SW 1271 (cell line): ENCODE measurements at regions not wholly inside any gene's neighbourhood (a gene's known extent, or its start where the extent isn't known, plus 50 kb on each side); places are given as distances from the start of the nearest gene placed in this dataset.
"Not testable (repeated sequence)": the region's sequence is repeated elsewhere in the genome, so short reads cannot be mapped to it uniquely, and the experiment has no call there.

Experiments
- DNase-seq, 2 experiments: peaks; one replicate each; lab custom pipeline; 2025; lab: John Stamatoyannopoulos, UW

- DNase-seq: no peak
Measured at GRCh38 chr17:31798205-31798724, 60.8 kb downstream of the COPRS start.

- DNase-seq: not testable (repeated sequence)
Measured at GRCh38 chr17:31795941-31796340, 63.1 kb downstream of the COPRS start.

GRCh38 chr17:31794111-31794510 lies 64.9 kb downstream of the COPRS start:
- no peak for DNase-seq

GRCh38 chr17:31793634-31794033 lies 65.4 kb downstream of the COPRS start:
- DNase-seq: not testable (repeated sequence)

GRCh38 chr17:31792007-31792585 lies 66.9 kb downstream of the COPRS start:
- no peak for DNase-seq

GRCh38 chr17:31789707-31790505 lies 69.1 kb downstream of the COPRS start:
- DNase-seq: no peak

- no peak for DNase-seq
Measured at GRCh38 chr17:31788956-31789355, 70.1 kb downstream of the COPRS start.

- DNase-seq: no peak
Measured at GRCh38 chr17:31788571-31788946, 70.5 kb downstream of the COPRS start.

- DNase-seq: no peak
Measured at GRCh38 chr17:31787857-31788570, 71.0 kb downstream of the COPRS start.

- no peak for DNase-seq
Measured at GRCh38 chr17:31786796-31787481, 72.1 kb downstream of the COPRS start.

GRCh38 chr17:31780483-31780882 lies 78.6 kb downstream of the COPRS start:
- no peak for DNase-seq

GRCh38 chr17:31778523-31778922 lies 80.5 kb downstream of the COPRS start:
- no peak for DNase-seq

GRCh38 chr17:31771328-31771727 lies 87.7 kb downstream of the COPRS start:
- not testable (repeated sequence) for DNase-seq

GRCh38 chr17:31770501-31770900 lies 88.5 kb downstream of the COPRS start:
- DNase-seq: not testable (repeated sequence)

GRCh38 chr17:31761836-31762510 lies 97.1 kb downstream of the COPRS start:
- DNase-seq: not testable (repeated sequence)

- no peak for DNase-seq
Measured at GRCh38 chr17:31758646-31759045, 100.4 kb downstream of the COPRS start.

GRCh38 chr17:31757097-31757496 lies 101.9 kb downstream of the COPRS start:
- no peak for DNase-seq

GRCh38 chr17:31754239-31754945 lies 104.7 kb downstream of the COPRS start:
- peak in 1 of 2 experiments; percentile 8 for DNase-seq

GRCh38 chr17:31753011-31753410 lies 106.0 kb downstream of the COPRS start:
- no peak for DNase-seq

- no peak for DNase-seq
Measured at GRCh38 chr17:31752584-31752983, 106.5 kb downstream of the COPRS start.

- no peak for DNase-seq
Measured at GRCh38 chr17:31750578-31750977, 108.5 kb downstream of the COPRS start.
